Effector memory CD4-positive, alpha-beta T cell (primary cell): ENCODE measurements at regions not wholly inside any gene's neighbourhood (a gene's known extent, or its start where the extent isn't known, plus 50 kb on each side); places are given as distances from the start of the nearest gene placed in this dataset.

Source experiments
- DNase-seq, 3 donors: peaks; one replicate each; pipeline ENCODE4 v3.0.0-alpha.2; 2020
- H3K27ac ChIP-seq: 2 replicates; pipeline ENCODE4 v1.7.0; 2013; ENCODE audit warnings: mild to moderate bottlenecking, low read length, moderate library complexity; ENCODE audit not compliant: insufficient read depth, poor library complexity, severe bottlenecking
- H3K27me3 ChIP-seq: replicated peaks from 2 replicates; pipeline ENCODE4 v1.7.0; 2013; ENCODE audit warnings: mild to moderate bottlenecking, low read length; ENCODE audit not compliant: insufficient read depth, control insufficient read depth, poor library complexity, severe bottlenecking
- H3K36me3 ChIP-seq: 2 replicates; pipeline ENCODE4 v1.7.0; 2013; ENCODE audit warnings: mild to moderate bottlenecking, low read length, moderate library complexity; ENCODE audit not compliant: control insufficient read depth, insufficient read depth
- H3K4me1 ChIP-seq: 2 replicates; pipeline ENCODE4 v1.7.0; 2013; ENCODE audit warnings: low read length, mild to moderate bottlenecking; ENCODE audit not compliant: control insufficient read depth, insufficient read depth, poor library complexity, severe bottlenecking
- H3K4me3 ChIP-seq: 2 replicates; pipeline ENCODE4 v1.7.0; 2013; ENCODE audit warnings: low read length, low read depth, mild to moderate bottlenecking; ENCODE audit not compliant: insufficient read depth, poor library complexity, severe bottlenecking
- H3K9me3 ChIP-seq: 2 replicates; pipeline ENCODE4 v1.7.0; 2013; ENCODE audit warnings: mild to moderate bottlenecking, low read length, moderate library complexity; ENCODE audit not compliant: control insufficient read depth

- Histone ChIP-seq H3K4me3 (no peak overlapping the region), H3K27me3 (no peaks in the 10 kb centered on the region), H3K4me1 (no peaks in the 10 kb centered on the region), H3K9me3 (no peaks in the 10 kb centered on the region), H3K27ac (no peak overlapping the region), H3K36me3 (no peaks in the 10 kb centered on the region)
- DNase-seq: no peak
These were observed 123.8 kb upstream of the DAZL start for GRCh38 chr3:16728770-16729745.

- H3K36me3 ChIP-seq: no peaks in the 10 kb centered on the region
- no peak overlapping the region for H3K27ac ChIP-seq
- H3K9me3 ChIP-seq: no peaks in the 10 kb centered on the region
- no peak for DNase-seq
- H3K4me1 ChIP-seq: no peaks in the 10 kb centered on the region
- no peaks in the 10 kb centered on the region for H3K27me3 ChIP-seq
- no peak overlapping the region for H3K4me3 ChIP-seq
These were observed 133.2 kb upstream of the DAZL start for GRCh38 chr3:16738451-16738850.

GRCh38 chr3:16739541-16740105 lies 134.4 kb upstream of the DAZL start:
- no peak overlapping the region for H3K4me3 ChIP-seq
- no peaks in the 10 kb centered on the region for H3K36me3 ChIP-seq
- H3K9me3 ChIP-seq: no peaks in the 10 kb centered on the region
- H3K4me1 ChIP-seq: no peaks in the 10 kb centered on the region
- H3K27ac ChIP-seq: no peak overlapping the region
- H3K27me3 ChIP-seq: no peaks in the 10 kb centered on the region
- DNase-seq: no peak

- no peak for DNase-seq
These were observed 135.3 kb upstream of the DAZL start for GRCh38 chr3:16740515-16740914.

GRCh38 chr3:16741103-16741758 lies 136.0 kb upstream of the DAZL start:
- Histone ChIP-seq H3K9me3 (no peaks in the 10 kb centered on the region), H3K4me3 (no peak overlapping the region), H3K27ac (no peak overlapping the region), H3K36me3 (no peaks in the 10 kb centered on the region), H3K4me1 (no peaks in the 10 kb centered on the region), H3K27me3 (no peaks in the 10 kb centered on the region)
- DNase-seq: no peak

More at GRCh38 chr3:16740515-16740914, 135.3 kb upstream of the DAZL start:
- H3K9me3 ChIP-seq: no peaks in the 10 kb centered on the region
- no peak overlapping the region for H3K27ac ChIP-seq
- no peaks in the 10 kb centered on the region for H3K36me3 ChIP-seq
- no peaks in the 10 kb centered on the region for H3K27me3 ChIP-seq
- no peaks in the 10 kb centered on the region for H3K4me1 ChIP-seq
- no peak overlapping the region for H3K4me3 ChIP-seq

GRCh38 chr3:16741890-16742289 lies 136.7 kb upstream of the DAZL start:
- H3K4me3 ChIP-seq: no peak overlapping the region
- H3K9me3 ChIP-seq: no peaks in the 10 kb centered on the region
- no peak for DNase-seq
- no peaks in the 10 kb centered on the region for H3K4me1 ChIP-seq
- no peaks in the 10 kb centered on the region for H3K27me3 ChIP-seq
- H3K36me3 ChIP-seq: no peaks in the 10 kb centered on the region
- H3K27ac ChIP-seq: no peak overlapping the region

- Histone ChIP-seq H3K27me3 (no peaks in the 10 kb centered on the region), H3K4me1 (no peaks in the 10 kb centered on the region), H3K36me3 (no peaks in the 10 kb centered on the region), H3K4me3 (no peak overlapping the region), H3K27ac (no peak overlapping the region), H3K9me3 (no peaks in the 10 kb centered on the region)
- DNase-seq: no peak
These were observed 138.1 kb upstream of the DAZL start for GRCh38 chr3:16743276-16743675.

GRCh38 chr3:16759227-16759903 lies 125.4 kb upstream of the PLCL2 start:
- H3K9me3 ChIP-seq: no peaks in the 10 kb centered on the region
- H3K4me3 ChIP-seq: no peak overlapping the region
- H3K4me1 ChIP-seq: no peaks in the 10 kb centered on the region
- H3K27me3 ChIP-seq: no peaks in the 10 kb centered on the region
- no peak for DNase-seq
- H3K27ac ChIP-seq: no peak overlapping the region
- no peaks in the 10 kb centered on the region for H3K36me3 ChIP-seq

- Histone ChIP-seq H3K4me3 (no peak overlapping the region), H3K9me3 (no peaks in the 10 kb centered on the region), H3K27ac (no peak overlapping the region), H3K4me1 (no peaks in the 10 kb centered on the region), H3K36me3 (no peaks in the 10 kb centered on the region), H3K27me3 (no peaks in the 10 kb centered on the region)
- no peak for DNase-seq
These were observed 123.2 kb upstream of the PLCL2 start for GRCh38 chr3:16761571-16761970.
